ENCODE measurements at regions not wholly inside any gene's neighbourhood (a gene's known extent, or its start where the extent isn't known, plus 50 kb on each side); places are given as distances from the start of the nearest gene placed in this dataset.

DNA sequence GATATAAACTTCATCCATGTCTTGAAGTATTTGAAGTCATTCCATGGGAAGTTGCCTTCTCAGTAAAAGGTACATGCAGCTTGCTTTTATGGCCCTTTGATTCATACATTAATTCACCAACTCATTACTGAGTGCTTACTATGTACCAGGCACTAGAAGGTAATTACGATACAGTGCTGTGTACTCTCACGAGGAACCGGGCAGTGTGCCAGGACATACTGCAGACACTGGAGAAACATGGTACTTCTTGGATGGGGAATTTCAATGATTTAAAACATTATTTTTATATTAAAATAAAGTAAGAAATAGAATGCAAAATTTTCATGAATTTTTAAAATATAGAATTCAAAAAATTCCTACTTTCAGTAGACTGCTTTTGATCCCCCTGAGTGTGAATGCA lies 71.4 kb upstream of the WDR41 start:
- no peaks in the 10 kb centered on the region for H4K20me1 ChIP-seq (ENCODE audit: insufficient read depth, low read length)
- H3K36me3 ChIP-seq (ENCODE audit: insufficient read depth, low read length), result no peaks in the 10 kb centered on the region
- no peaks in the 10 kb centered on the region for H3F3A ChIP-seq (ENCODE audit: insufficient read depth, low read length)
- no peaks in the 10 kb centered on the region for H3K27me3 ChIP-seq (ENCODE audit: insufficient read depth, low read length)
- H3K79me2 ChIP-seq (ENCODE audit: insufficient read depth, low read length), result no peaks in the 10 kb centered on the region
- H3K9me2 ChIP-seq (ENCODE audit: low read depth, low read length), result no peaks in the 10 kb centered on the region
- no peak overlapping the region for H3K27ac ChIP-seq (ENCODE audit: low read depth, low read length, poor library complexity, severe bottlenecking)
- H3K4me3 ChIP-seq (ENCODE audit: low read depth, low read length, poor library complexity, severe bottlenecking), result no peak overlapping the region
- H3K9me3 ChIP-seq (ENCODE audit: low read length), result no peaks in the 10 kb centered on the region
- no peak overlapping the region for H3K9ac ChIP-seq (ENCODE audit: low read length)
- TF ChIP-seq, protein P1, sequence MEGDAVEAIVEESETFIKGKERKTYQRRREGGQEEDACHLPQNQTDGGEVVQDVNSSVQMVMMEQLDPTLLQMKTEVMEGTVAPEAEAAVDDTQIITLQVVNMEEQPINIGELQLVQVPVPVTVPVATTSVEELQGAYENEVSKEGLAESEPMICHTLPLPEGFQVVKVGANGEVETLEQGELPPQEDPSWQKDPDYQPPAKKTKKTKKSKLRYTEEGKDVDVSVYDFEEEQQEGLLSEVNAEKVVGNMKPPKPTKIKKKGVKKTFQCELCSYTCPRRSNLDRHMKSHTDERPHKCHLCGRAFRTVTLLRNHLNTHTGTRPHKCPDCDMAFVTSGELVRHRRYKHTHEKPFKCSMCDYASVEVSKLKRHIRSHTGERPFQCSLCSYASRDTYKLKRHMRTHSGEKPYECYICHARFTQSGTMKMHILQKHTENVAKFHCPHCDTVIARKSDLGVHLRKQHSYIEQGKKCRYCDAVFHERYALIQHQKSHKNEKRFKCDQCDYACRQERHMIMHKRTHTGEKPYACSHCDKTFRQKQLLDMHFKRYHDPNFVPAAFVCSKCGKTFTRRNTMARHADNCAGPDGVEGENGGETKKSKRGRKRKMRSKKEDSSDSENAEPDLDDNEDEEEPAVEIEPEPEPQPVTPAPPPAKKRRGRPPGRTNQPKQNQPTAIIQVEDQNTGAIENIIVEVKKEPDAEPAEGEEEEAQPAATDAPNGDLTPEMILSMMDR (IDR thresholded peaks at IDR 0.05; ENCODE audit: low read length), result no peak
- TF ChIP-seq EZH2 (IDR thresholded peaks at IDR 0.05; ENCODE audit: borderline replicate concordance, low read length), result no peak
- H2AFZ ChIP-seq (ENCODE audit: low read length), result no peak overlapping the region
- H3K4me1 ChIP-seq (ENCODE audit: insufficient read depth, low read length, severe bottlenecking), result no peaks in the 10 kb centered on the region
- H3K4me2 ChIP-seq (ENCODE audit: low read length), result no peak overlapping the region

DNA sequence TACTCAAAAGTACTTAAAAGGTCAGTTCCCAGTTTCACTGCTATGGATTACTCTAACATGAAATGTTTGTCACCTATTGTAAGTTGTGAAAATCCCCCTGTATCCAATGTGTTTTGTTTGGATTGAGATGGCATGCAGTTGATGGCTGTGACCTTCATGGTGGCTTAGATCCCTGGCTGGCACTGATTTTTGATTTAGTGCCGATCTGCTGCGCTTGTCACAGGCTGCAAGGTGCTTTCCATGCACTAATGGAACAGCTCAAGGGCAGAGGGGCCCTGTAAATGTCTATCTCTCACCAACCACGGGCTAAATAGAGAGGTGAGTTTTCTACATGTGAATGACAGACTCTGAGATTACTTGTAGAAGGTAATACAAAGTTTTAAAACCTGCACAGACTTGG lies 69.8 kb upstream of the WDR41 start:
- Histone ChIP-seq H3K4me2 (ENCODE audit: low read length) (no peak overlapping the region), H3K36me3 (ENCODE audit: insufficient read depth, low read length) (no peaks in the 10 kb centered on the region), H3K27me3 (ENCODE audit: insufficient read depth, low read length) (no peaks in the 10 kb centered on the region), H3K79me2 (ENCODE audit: insufficient read depth, low read length) (no peaks in the 10 kb centered on the region), H3K4me1 (ENCODE audit: insufficient read depth, low read length, severe bottlenecking) (no peaks in the 10 kb centered on the region), H2AFZ (ENCODE audit: low read length) (no peak overlapping the region), H3K9me3 (ENCODE audit: low read length) (no peaks in the 10 kb centered on the region), H3K4me3 (ENCODE audit: low read depth, low read length, poor library complexity, severe bottlenecking) (no peak overlapping the region), H3K9me2 (ENCODE audit: low read depth, low read length) (no peaks in the 10 kb centered on the region), H3K27ac (ENCODE audit: low read depth, low read length, poor library complexity, severe bottlenecking) (no peak overlapping the region), H4K20me1 (ENCODE audit: insufficient read depth, low read length) (no peaks in the 10 kb centered on the region), H3F3A (ENCODE audit: insufficient read depth, low read length) (no peaks in the 10 kb centered on the region), H3K9ac (ENCODE audit: low read length) (no peak overlapping the region)
- TF ChIP-seq EZH2 (IDR thresholded peaks at IDR 0.05; ENCODE audit: borderline replicate concordance, low read length), result no peak
- TF ChIP-seq, protein P1 (IDR thresholded peaks at IDR 0.05; ENCODE audit: low read length), result no peak

DNA sequence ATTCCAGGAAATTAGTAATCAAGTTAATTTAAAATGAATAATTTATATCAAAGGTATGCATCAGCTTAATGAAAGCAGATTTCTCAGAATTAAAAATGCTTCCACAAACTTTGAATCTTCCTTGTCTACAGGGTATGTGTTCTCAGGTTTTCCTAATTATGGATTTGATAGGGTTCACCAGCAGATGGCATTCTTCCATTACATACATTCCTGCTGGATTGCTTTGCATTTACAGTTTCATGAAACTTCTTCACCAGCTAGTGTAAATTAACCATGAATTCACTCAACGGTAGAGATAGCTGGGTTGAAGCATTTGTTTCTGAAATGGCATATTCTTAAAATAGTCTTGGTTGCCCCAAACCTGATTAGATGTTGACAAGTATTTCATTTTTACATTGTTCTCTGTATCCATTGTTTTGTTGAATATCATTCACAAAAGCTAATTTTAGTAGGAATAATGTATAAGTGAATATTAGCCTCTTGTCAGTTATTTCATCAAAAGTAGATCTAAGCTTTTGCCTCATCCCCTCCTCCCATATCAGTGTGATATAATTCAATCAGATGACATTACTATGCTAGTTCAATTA lies 68.7 kb upstream of the WDR41 start:
- no peak overlapping the region for H3K4me2 ChIP-seq (ENCODE audit: low read length)
- H3K9ac ChIP-seq (ENCODE audit: low read length), result no peak overlapping the region
- H3F3A ChIP-seq (ENCODE audit: insufficient read depth, low read length), result no peaks in the 10 kb centered on the region
- no peaks in the 10 kb centered on the region for H4K20me1 ChIP-seq (ENCODE audit: insufficient read depth, low read length)
- H3K79me2 ChIP-seq (ENCODE audit: insufficient read depth, low read length), result no peaks in the 10 kb centered on the region
- TF ChIP-seq, protein P1 (IDR thresholded peaks at IDR 0.05; ENCODE audit: low read length), result peak; percentile 39; the same call in 1 of the 2 replicates
- TF ChIP-seq EZH2 (IDR thresholded peaks at IDR 0.05; ENCODE audit: borderline replicate concordance, low read length), result no peak
- H3K4me1 ChIP-seq (ENCODE audit: insufficient read depth, low read length, severe bottlenecking), result no peaks in the 10 kb centered on the region
- no peaks in the 10 kb centered on the region for H3K9me2 ChIP-seq (ENCODE audit: low read depth, low read length)
- H3K4me3 ChIP-seq (ENCODE audit: low read depth, low read length, poor library complexity, severe bottlenecking), result no peak overlapping the region
- no peak overlapping the region for H3K27ac ChIP-seq (ENCODE audit: low read depth, low read length, poor library complexity, severe bottlenecking)
- no peak overlapping the region for H2AFZ ChIP-seq (ENCODE audit: low read length)
- H3K27me3 ChIP-seq (ENCODE audit: insufficient read depth, low read length), result no peaks in the 10 kb centered on the region
- no peaks in the 10 kb centered on the region for H3K9me3 ChIP-seq (ENCODE audit: low read length)
- H3K36me3 ChIP-seq (ENCODE audit: insufficient read depth, low read length), result no peaks in the 10 kb centered on the region

Measured in OCI-LY1 (cell line).